ENCODE measurements at regions not wholly inside any gene's neighbourhood (a gene's known extent, or its start where the extent isn't known, plus 50 kb on each side); places are given as distances from the start of the nearest gene placed in this dataset.

- no peak overlapping the region for H3K4me3 ChIP-seq
- H3K27me3 ChIP-seq, result no peaks in the 10 kb centered on the region
- no peak overlapping the region for H3K27ac ChIP-seq
- no peaks in the 10 kb centered on the region for H3K4me1 ChIP-seq
- ATAC-seq (ENCODE audit: low FRiP score in 2 of 2) (no peak), DNase-seq (no peak)
- no peaks in the 10 kb centered on the region for H3K36me3 ChIP-seq
- no peak for TF ChIP-seq POLR2AphosphoS5 (IDR thresholded peaks at IDR 0.05)
- no peak for TF ChIP-seq CTCF (IDR thresholded peaks at IDR 0.05)
- H3K9me3 ChIP-seq, result no peaks in the 10 kb centered on the region
These were observed 426.0 kb downstream of the DAD1 start for GRCh38 chr14:22163051-22163450.

- H3K4me1 ChIP-seq, result no peaks in the 10 kb centered on the region
- ATAC-seq (ENCODE audit: low FRiP score in 2 of 2) (no peak), DNase-seq (no peak)
- H3K4me3 ChIP-seq, result no peak overlapping the region
- H3K27ac ChIP-seq, result no peak overlapping the region
- WGBS, 2 donors, result 63 to 74% methylated on average over 2 of the region's 2 CpGs
- no peaks in the 10 kb centered on the region for H3K36me3 ChIP-seq
- H3K9me3 ChIP-seq, result no peaks in the 10 kb centered on the region
- TF ChIP-seq POLR2A (IDR thresholded peaks at IDR 0.05) (no peak), EP300 (IDR thresholded peaks at IDR 0.05) (no peak), POLR2AphosphoS5 (IDR thresholded peaks at IDR 0.05) (no peak), CTCF (IDR thresholded peaks at IDR 0.05) (no peak)
- H3K27me3 ChIP-seq, result no peaks in the 10 kb centered on the region
These were observed 429.1 kb downstream of the DAD1 start for GRCh38 chr14:22159957-22160356.

GRCh38 chr14:22159099-22159498, 429.9 kb downstream of the DAD1 start:
- DNase-seq (no peak), ATAC-seq (ENCODE audit: low FRiP score in 2 of 2) (no peak)
- Histone ChIP-seq H3K36me3 (no peaks in the 10 kb centered on the region), H3K27ac (no peak overlapping the region), H3K27me3 (no peaks in the 10 kb centered on the region), H3K4me1 (no peaks in the 10 kb centered on the region), H3K4me3 (no peak overlapping the region), H3K9me3 (no peaks in the 10 kb centered on the region)
- 41 to 57% methylated on average over 3 of the region's 3 CpGs for WGBS, 2 donors
- TF ChIP-seq EP300 (IDR thresholded peaks at IDR 0.05), result no peak
- TF ChIP-seq POLR2AphosphoS5 (IDR thresholded peaks at IDR 0.05), result no peak
- TF ChIP-seq POLR2A (IDR thresholded peaks at IDR 0.05), result no peak
- TF ChIP-seq CTCF (IDR thresholded peaks at IDR 0.05), result no peak

GRCh38 chr14:22158560-22158959, 430.5 kb downstream of the DAD1 start:
- DNase-seq (no peak), ATAC-seq (ENCODE audit: low FRiP score in 2 of 2) (no peak)
- H3K9me3 ChIP-seq, result no peaks in the 10 kb centered on the region
- no peaks in the 10 kb centered on the region for H3K4me1 ChIP-seq
- TF ChIP-seq CTCF (IDR thresholded peaks at IDR 0.05) (no peak), EP300 (IDR thresholded peaks at IDR 0.05) (no peak), POLR2A (IDR thresholded peaks at IDR 0.05) (no peak), POLR2AphosphoS5 (IDR thresholded peaks at IDR 0.05) (no peak)
- no peak overlapping the region for H3K27ac ChIP-seq
- H3K27me3 ChIP-seq, result no peaks in the 10 kb centered on the region
- WGBS, 2 donors, result 94 to 97% methylated on average over 1 of the region's 1 CpG
- no peak overlapping the region for H3K4me3 ChIP-seq
- H3K36me3 ChIP-seq, result no peaks in the 10 kb centered on the region

GRCh38 chr14:22155571-22155970, 433.5 kb downstream of the DAD1 start:
- Histone ChIP-seq H3K27ac (no peak overlapping the region), H3K9me3 (no peaks in the 10 kb centered on the region), H3K4me1 (no peaks in the 10 kb centered on the region), H3K27me3 (no peaks in the 10 kb centered on the region), H3K4me3 (no peak overlapping the region), H3K36me3 (no peaks in the 10 kb centered on the region)
- TF ChIP-seq CTCF (IDR thresholded peaks at IDR 0.05), result no peak
- TF ChIP-seq POLR2A (IDR thresholded peaks at IDR 0.05), result no peak
- no peak for ATAC-seq (ENCODE audit: low FRiP score in 2 of 2)
- no peak for DNase-seq
- 82 to 89% methylated on average over 2 of the region's 2 CpGs for WGBS, 2 donors

Data from upper lobe of left lung (tissue), 6 donors.